GM04503 (cell line): ENCODE measurements at regions not wholly inside any gene's neighbourhood (a gene's known extent, or its start where the extent isn't known, plus 50 kb on each side); places are given as distances from the start of the nearest gene placed in this dataset.

Experiments used
- DNase-seq: peaks from one replicate; pipeline ENCODE4 v3.0.0-alpha.2; 2012; ENCODE audit warnings: low read depth

DNA sequence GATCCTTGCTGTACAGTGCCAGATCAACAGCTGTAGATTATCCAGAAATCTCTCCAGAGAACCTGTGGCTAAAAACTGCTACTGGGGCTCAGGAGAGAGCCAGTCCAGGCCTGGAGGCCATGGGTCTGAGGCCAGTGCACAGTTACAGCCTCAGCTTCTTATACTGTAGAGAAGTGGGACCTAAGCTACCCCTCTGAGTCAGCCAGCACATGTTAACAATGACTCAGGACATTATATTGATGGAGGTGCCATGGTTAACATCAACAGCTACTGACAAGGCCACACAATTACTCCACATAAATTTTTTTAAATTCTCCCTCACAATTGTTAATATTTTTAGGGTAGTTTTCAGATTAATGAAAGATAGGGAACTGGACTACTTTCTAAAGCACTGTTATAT is 138.5 kb downstream of the RBM26 start:
- no peak for DNase-seq

DNA sequence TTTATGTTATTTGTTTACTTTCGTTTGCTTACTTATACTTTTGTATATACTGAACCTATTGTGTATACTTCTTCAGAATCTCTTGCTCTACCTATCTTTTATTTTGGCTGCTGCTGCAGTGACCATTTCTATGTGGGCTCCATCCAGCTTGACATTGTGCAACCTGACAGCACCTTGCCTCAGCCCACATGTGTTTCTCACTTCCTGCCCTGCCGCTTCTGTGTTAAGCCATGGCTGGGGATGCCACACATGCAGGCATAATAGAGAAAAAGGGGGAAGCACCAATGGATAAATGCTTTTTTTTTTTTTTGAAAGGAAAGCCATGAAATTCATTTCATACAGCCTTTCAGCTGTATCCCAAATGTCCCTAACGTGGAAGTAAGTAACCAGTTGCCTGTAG is 147.6 kb downstream of the RBM26 start:
- DNase-seq: no peak

- DNase-seq: no peak
Observed at GRCh38 chr13:79246578-79246949, 159.5 kb downstream of the RBM26 start.

GRCh38 chr13:79245937-79246577 is 160.0 kb downstream of the RBM26 start:
- DNase-seq: no peak

DNA sequence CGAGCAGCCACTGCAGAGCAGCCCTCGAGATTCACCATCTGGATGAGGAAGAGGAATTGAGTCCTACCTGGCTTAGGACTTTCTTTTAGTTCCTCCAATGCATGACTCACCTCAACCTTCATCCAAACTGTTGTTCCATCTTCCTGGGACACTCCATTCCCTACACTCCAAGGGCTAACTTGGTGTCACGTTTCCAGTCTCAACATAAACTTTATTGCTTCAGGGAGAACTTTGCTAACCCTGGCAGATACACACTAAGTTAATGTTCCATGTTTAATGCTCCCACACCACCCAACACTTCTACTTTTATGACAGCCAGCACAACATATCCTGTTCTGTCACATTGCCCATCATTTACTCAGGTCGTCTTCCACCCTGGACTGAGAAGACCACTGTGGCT is 164.4 kb downstream of the RBM26 start:
- no peak for DNase-seq

DNA sequence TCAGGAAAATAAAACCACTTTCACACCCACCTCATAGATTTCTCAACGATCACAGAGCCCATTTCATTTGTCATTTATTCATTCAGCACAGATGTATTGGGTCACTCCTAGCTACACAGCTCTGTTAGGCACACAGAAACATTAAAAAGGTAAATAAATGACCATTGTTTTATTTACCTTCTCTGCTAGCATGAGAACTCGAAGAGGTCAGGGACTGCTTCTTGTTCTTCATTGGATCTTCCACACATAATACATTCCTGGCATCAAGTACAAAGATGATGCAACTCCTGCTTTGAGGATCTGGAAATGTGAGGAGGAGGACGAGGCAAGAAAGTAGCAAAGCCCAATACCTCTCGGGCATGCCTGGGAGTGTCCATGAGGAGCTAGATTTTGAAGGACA is 168.1 kb downstream of the RBM26 start:
- no peak for DNase-seq

GRCh38 chr13:79231887-79232286 is 174.2 kb downstream of the RBM26 start:
- no peak for DNase-seq

DNA sequence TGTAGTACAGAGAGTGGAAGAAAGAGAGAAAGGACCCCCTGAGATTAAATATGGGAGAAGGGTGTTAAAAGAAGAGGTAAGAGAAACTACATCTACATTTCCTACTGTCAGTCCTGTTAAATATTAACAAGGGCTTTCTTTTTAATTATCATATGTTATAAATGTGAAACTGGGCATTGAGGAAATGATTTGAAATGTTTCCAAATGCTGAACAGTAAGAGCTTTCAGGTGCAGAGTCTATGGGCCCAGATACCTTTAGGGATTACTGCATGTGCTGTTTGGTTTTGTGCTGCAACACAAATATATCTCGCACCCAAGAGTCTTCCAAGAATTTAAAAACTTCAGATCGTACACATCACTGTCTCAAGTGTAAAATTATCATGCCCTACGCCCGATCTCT is 176.3 kb downstream of the RBM26 start:
- DNase-seq: no peak

GRCh38 chr13:79228972-79229371 is 177.1 kb downstream of the RBM26 start:
- no peak for DNase-seq

DNA sequence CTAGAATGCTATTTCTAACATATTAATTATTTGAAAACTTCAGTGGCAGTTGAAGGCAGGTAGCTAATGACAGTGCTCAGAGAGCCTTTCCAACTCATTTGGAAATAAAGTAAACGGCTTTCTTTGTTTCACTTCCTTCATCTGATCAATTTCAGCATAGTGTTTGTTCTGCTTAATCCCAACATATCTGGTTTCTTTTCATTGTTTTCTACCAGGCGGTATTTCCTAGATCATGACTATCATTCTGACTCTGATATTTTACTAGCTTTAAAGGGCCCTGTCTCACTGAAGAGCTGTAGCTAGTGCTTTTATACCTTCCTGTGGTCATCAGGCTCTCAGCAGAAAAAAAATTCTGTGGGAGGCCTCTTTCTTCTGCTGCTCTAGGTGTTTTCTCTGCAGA is 178.6 kb downstream of the RBM26 start:
- DNase-seq: no peak

DNA sequence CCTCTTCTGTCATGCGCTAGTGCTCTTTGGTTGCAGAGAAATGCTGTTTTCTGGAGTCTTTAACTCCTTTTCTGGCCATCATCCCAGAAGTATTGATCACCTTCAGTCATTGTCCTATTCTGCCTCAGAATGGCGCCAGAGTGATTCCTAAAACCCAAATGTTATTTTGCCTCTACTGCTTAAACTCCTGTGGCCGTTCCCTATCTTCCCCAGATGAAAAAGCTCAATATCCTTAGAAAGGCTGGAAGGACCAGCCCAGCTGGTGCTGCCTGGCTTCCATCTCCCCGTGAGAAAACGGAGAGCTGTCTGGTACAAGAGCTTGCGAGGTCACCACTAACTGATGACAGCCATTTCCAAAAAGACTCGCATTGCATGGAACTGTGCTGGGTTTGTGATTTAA is 179.1 kb downstream of the RBM26 start:
- DNase-seq: no peak

DNA sequence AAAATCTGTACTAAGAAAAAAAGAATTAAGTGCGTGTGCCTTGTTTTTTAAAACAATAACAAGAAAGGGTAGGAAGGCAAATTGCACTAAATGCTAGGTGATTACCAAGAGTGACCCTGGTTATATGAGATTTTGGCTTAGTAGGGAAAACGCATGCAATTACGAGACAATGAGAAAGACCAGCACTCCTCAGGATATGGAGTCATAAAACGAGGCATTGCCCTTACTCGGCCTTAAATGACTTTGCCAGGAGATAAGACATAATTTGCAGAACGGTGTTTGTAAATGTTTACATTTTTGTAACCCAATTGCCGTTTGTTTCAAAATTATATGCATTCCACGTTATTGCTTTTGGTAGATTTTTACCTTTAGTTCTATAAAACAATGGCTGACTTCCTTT is 179.8 kb downstream of the RBM26 start:
- DNase-seq: no peak

DNA sequence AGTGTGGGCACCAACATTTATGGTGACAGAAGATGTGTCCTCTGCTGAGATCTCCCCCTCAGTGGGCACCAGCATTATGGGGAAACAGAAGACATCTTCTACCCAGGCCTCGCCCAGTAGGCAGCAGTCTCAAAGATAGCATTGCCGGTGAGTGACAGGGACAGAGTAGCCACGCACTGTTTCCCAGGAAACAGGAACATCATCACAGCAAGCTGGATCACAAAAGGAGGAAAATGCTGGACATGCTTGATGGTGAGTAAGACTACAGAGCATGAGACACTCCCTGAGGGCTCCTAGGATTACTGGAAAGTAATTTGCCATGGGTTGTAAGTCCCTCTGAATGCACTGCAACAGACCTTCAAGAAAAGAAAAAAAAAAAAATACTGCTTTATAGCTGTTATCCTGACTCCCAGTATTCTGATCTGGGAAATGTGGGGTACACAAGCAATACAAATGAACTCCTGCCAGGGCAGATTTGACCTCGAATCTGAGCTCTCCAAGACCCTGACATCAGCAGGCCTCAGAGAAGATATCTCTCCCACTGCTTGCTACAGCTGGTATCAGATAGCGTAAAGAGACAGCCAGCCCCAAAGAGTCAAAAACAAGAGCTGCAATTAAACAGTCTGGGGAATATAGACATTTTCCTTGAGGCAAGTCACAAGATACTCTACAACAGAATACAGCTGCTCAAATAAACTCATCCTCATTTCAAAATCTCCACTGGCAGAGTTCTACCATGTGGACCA is 180.4 kb downstream of the RBM26 start:
- DNase-seq: no peak

DNA sequence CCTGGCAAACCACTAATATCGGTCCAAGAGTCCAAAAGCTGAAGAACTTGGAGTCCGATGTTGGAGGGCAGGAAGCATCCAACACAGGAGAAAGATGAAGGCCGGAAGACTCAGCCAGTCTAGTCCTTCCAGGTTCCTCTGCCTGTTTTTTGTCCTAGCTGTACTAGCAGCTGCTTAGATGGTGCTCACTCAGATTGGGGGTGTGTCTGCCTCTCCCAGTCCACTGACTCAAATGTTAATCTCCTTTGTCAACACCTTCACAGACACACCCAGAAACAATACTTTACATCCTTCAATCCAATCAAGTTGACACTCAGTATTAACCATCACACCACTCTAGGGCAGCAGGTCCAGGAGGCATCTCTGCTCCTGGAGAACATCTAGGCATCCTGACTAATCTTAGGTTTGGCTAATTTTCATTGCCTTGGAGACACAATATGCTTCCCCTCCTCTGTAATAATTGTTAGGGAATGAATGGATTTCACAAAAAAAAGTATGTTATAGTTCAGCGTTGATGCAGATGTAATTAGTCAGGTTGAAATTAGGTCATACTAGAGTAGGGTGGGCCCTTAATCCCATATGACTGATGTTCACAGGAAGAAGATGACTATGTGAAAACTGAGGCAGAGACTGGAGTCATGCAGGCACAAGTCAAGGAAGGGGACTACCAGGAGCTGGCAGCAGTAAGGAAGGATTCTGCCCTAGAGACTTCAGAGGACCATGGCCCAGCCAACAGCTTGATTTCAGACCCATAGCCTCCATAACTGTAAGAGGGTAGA is 183.4 kb downstream of the RBM26 start:
- DNase-seq: no peak

DNA sequence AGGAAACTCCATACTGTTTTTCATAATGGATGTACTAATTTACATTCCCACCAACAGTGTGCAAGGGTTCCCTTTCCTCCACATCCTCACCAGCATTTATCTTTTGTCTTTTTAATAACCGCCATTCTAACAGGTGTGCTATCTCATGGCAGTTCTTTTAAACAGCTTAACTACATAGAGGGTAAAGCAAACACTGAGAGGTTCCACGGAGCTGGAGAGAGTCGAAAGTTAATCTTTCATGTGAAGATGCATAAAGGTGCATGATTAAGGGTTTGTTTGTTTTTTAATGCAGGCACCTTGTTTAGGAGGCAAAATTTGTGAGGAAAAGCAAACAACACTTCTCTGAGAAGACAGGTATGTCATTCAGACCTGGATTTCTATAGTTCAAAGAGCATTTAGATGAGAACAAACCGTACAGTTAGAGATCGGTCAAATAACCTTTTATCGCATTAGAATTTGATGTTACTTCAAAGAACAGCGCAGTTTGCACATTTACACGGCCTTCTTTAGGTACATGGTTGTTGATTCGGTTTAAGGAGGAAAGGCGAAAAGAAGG is 193.9 kb downstream of the RBM26 start:
- no peak for DNase-seq

GRCh38 chr13:79211377-79211776 is 194.7 kb downstream of the RBM26 start:
- no peak for DNase-seq

DNA sequence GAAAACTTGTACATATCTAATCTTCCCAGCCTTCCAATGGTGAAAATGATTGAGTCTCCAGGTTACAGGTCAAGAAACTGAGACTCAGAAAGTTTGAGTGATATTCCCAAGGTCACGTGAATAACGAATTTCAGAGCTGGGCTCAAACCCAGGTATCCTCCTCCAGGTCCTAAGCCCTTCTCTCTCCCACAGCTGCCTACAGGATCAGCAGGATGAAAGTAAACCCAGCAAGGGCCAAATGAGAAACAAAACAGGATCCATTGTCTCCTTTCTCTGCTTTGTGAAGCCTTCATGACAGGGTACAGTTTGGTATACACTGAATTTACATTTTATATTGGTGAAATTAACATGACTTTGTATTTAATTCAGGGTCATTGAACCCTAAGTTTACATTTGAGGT is 208.1 kb downstream of the RBM26 start:
- DNase-seq: no peak

DNA sequence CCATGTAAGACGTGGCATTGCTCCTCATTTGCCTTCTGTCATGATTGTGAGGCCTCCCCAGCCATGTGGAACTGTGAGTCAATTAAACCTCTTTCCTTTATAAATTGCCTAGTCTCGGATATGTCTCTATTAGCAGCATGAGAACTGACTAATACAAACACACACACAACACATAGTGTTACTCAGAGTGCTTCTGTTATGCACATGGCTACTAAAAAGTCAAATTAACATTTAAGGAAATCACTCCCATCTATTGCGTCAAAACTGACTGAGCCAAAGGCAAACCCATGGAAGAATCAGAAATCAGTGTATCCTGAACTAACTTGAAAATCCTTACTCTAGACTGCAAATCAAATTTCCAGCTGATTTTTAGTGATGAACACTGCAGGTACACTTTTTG is 209.2 kb downstream of the RBM26 start:
- DNase-seq: no peak

- DNase-seq: no peak
Observed at GRCh38 chr13:79196366-79196765, 209.7 kb downstream of the RBM26 start.

DNA sequence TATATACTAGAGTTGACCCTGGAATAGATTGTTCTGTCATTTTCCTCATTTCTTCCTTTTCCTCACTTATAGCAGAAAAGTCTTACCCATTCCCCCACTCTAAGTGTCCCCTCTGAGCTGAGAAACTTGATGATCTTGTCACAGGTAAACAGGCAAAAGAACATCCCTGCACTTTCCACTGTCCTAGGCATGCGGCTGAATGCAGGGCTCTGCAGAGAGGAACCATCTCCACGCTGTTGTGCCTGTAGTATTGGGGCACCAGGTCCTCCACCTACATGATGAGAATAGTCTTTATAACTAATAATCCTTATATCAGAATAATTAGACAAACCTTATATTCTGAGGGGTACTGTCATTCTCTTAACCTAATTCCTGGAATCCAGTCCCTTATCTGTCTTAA is 211.3 kb downstream of the RBM26 start:
- DNase-seq: no peak

GRCh38 chr13:79194272-79194671 is 211.8 kb downstream of the RBM26 start:
- no peak for DNase-seq

DNA sequence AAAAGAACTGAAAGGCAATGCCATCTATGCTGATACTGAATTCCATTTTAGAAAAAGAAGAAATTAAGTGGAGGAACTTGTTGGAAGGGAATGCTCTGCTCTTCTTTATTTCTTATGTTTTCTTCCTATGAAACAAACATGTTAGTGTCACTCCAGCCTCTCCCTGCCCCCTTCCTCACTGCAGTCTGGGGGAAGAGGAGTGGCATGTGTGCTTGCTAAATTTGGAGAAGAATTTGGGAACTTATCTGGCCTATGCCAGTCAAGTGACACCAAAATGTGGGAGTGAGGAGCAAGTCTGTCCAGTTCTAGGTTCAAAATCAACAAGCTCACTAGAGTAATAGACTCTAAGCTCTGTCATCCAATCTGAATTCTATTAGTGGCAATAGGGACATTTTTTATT is 214.6 kb downstream of the RBM26 start:
- DNase-seq: no peak

DNA sequence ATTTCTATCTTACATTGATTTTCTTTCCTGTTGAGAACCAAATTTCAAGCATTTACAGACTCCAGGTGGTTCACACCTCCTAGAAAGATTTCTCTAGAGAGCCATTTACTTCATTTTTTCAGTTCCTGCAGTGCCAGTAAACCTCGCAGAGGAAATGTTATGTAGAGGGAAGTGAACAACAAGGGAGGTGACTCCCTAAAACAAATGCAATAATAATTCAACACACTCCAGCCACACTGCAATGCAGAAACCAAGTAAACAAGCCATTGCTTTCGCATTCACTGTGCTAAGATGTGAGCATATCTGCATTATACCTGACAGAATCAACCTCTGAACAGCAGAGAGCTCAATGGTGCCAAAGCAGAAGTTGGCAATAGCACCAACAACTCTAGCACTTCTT is 215.1 kb downstream of the RBM26 start:
- no peak for DNase-seq
